CD4-positive, alpha-beta T cell treated with Interleukin-15 for 4 hours (primary cell): ENCODE measurements at regions not wholly inside any gene's neighbourhood (a gene's known extent, or its start where the extent isn't known, plus 50 kb on each side); places are given as distances from the start of the nearest gene placed in this dataset.
"Not testable (repeated sequence)": the region's sequence is repeated elsewhere in the genome, so short reads cannot be mapped to it uniquely, and the experiment has no call there.

Experiments used
- DNase-seq: peaks from one replicate; pipeline ENCODE4 v3.0.0-alpha.2; 2020; ENCODE audit warnings: low spot score

- DNase-seq, result no peak
These were observed 663.7 kb upstream of the MEF2C start for GRCh38 chr5:89546657-89547056.

- no peak for DNase-seq
These were observed 662.6 kb upstream of the MEF2C start for GRCh38 chr5:89545626-89546025.

GRCh38 chr5:89545076-89545475, 662.1 kb upstream of the MEF2C start:
- DNase-seq, result no peak

- no peak for DNase-seq
These were observed 659.8 kb upstream of the MEF2C start for GRCh38 chr5:89542736-89543135.

GRCh38 chr5:89537800-89538199, 654.8 kb upstream of the MEF2C start:
- DNase-seq, result no peak

- no peak for DNase-seq
These were observed 653.0 kb upstream of the MEF2C start for GRCh38 chr5:89536020-89536419.

- DNase-seq, result no peak
These were observed 652.4 kb upstream of the MEF2C start for GRCh38 chr5:89535411-89535810.

- no peak for DNase-seq
These were observed 651.3 kb upstream of the MEF2C start for GRCh38 chr5:89534331-89534730.

GRCh38 chr5:89524785-89525184, 641.8 kb upstream of the MEF2C start:
- no peak for DNase-seq

- DNase-seq, result not testable (repeated sequence)
These were observed 640.9 kb upstream of the MEF2C start for GRCh38 chr5:89523867-89524266.

GRCh38 chr5:89520771-89521170, 637.8 kb upstream of the MEF2C start:
- no peak for DNase-seq

GRCh38 chr5:89513299-89514044, 630.5 kb upstream of the MEF2C start:
- DNase-seq, result no peak

GRCh38 chr5:89504051-89504450, 621.1 kb upstream of the MEF2C start:
- DNase-seq, result no peak

- no peak for DNase-seq
These were observed 616.8 kb upstream of the MEF2C start for GRCh38 chr5:89499787-89500186.

GRCh38 chr5:89498699-89499098, 615.7 kb upstream of the MEF2C start:
- DNase-seq, result no peak

GRCh38 chr5:89493414-89493813, 610.4 kb upstream of the MEF2C start:
- DNase-seq, result no peak

- DNase-seq, result no peak
These were observed 602.0 kb upstream of the MEF2C start for GRCh38 chr5:89484962-89485361.

GRCh38 chr5:89480406-89481007, 597.5 kb upstream of the MEF2C start:
- DNase-seq, result no peak

GRCh38 chr5:89478851-89479250, 595.9 kb upstream of the MEF2C start:
- no peak for DNase-seq

- DNase-seq, result no peak
These were observed 590.2 kb upstream of the MEF2C start for GRCh38 chr5:89473196-89473595.

GRCh38 chr5:89471541-89471940, 588.6 kb upstream of the MEF2C start:
- DNase-seq, result no peak

- DNase-seq, result no peak
These were observed 588.1 kb upstream of the MEF2C start for GRCh38 chr5:89471115-89471514.

GRCh38 chr5:89470658-89471057, 587.7 kb upstream of the MEF2C start:
- no peak for DNase-seq

GRCh38 chr5:89458332-89458656, 575.3 kb upstream of the MEF2C start:
- no peak for DNase-seq
